RCC 7860 (cell line): ENCODE measurements at regions not wholly inside any gene's neighbourhood (a gene's known extent, or its start where the extent isn't known, plus 50 kb on each side); places are given as distances from the start of the nearest gene placed in this dataset.

Experiments used
- DNase-seq: peaks from one replicate; pipeline ENCODE4 v3.0.0-alpha.2; 2015; ENCODE audit warnings: low spot score
- FAIRE-seq: peaks from 2 replicates; lab custom pipeline; 2012; peaks lifted over from hg19 to GRCh38; lab: Jason Lieb, UNC

GRCh38 chr18:72692086-72692485, 147.9 kb upstream of the CBLN2 start:
- FAIRE-seq (no peak), DNase-seq (no peak)

DNA sequence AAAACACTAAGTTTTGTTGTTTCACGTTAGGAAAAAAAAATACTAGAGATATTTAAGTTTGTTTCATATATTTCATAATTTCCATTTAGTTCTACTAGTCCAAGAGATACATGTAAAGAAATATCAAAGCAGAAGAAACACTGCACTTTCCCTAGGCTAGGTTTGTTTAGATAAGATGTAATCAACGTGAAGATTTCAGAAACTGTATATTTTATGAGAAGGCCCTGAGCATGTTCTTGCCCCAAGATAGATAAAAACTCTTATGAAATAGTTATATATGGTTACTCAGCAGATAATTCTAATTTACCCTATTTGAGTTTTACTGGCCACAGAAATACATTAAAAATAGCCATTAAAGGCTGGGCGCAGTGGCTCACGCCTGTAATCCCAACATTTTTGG, 143.6 kb upstream of the CBLN2 start:
- DNase-seq (no peak), FAIRE-seq (no peak)

DNA sequence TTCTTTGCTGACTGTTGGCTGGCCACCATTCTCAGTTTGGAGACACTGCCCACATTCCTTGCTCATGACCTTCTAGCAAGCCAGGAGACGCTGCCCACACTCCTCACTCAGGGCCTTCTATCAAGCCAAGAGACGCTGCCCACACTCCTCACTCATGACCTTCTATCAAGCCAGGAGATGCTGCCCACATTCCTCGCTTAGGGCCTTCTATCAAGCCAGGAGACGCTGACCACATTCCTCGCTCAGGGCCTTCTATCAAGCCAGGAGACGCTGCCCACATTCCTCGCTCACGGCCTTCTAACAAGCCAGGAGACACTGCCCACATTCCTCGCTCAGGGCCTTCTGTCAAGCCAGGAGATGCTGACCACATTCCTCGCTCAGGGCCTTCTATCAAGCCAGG, 131.3 kb upstream of the CBLN2 start:
- DNase-seq (peak; percentile 40), FAIRE-seq (no peak)

- FAIRE-seq (no peak), DNase-seq (no peak)
Measured at GRCh38 chr18:72674710-72675109, 130.6 kb upstream of the CBLN2 start.

- no peak for DNase-seq
- FAIRE-seq = no peak
Measured at GRCh38 chr18:72673242-72673641, 129.1 kb upstream of the CBLN2 start.

DNA sequence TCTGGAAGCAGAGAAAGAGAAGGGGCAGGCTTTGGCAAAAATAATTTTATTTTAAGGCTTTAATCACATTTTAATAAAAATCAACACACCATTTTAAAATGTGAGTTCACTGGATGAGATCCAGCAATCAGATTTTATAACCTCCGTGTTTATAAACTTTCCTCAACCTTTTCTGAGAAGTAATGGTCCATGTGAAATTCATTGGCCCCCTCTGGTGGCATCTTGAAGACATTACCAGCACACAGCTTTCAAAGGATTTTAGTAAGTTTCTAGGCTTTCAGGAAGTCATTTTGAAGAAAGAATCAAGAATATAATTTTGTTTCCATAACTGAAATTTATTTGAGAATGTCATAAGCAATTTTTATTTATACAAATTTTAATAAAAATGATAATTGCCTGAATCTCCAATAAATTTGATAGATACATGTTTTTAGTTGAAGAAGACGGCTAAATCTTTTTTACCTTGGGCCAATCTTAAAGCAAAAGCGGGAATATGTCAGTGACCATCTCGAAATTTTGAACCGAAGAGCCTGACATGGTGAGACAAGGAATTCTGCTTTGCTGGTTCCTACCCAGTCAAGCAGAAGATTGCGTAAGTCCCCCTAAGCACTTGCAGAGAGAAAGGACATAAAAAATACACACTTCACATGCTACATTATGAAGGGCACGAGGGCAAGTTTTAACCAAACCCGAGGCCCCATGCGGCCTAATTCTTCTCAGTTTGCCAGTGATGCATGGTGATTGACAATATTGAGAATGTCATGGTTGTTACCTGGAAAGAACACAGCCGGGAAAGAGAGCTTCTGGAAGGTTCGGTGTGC, 128.4 kb upstream of the CBLN2 start:
- peak; percentile 65 for FAIRE-seq
- peak; percentile 33 for DNase-seq

DNA sequence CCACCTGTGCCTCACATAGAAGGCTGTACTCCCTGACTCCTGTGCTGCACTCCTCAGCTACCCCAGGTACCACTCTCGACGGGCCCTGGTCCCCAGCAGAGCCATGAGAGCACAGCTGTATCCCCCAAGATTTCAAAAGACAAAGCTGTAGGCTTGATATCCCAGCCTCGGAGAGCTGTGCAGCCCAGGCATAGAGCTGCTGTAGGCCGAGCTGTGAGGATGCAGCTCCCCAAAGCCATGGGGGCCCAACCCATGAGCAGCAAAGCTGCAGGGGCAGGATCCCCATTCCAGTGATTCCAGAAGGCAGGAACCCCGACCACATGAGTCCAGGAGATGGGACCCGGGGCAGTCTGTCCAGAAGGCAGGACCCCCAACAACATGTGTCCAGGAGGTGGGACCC, 123.8 kb upstream of the CBLN2 start:
- no peak for FAIRE-seq

DNA sequence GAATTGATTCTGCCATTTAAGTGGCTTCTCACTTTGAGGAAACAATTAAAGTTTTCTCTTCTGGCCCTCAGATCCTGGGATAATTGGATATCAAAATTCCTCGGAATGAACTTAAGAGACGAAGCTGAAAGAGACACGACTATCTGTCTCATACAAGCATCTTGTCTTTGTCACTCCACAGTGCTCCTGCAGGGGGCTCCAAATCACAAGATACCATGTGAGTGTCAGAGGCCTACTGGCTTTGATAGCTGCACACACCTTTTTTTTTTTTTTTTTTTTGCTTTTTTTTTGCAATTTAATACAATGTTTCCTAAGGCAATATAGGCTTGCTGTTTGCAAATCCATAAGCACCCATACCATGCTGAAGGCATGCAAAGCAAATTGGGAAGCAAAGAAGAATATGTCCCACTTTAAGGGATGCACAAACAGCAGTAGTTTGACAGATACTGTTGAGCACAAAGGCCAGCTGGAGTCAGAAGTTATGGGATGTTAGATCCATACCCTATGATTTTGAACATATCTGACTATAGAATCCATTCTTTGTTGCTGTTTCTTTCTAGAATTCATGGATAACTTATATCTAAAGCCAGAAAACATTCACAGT, 109.0 kb upstream of the CBLN2 start:
- peak; percentile 14 for DNase-seq

More for the DNA sequence above, 123.8 kb upstream of the CBLN2 start:
- DNase-seq = no peak

DNA sequence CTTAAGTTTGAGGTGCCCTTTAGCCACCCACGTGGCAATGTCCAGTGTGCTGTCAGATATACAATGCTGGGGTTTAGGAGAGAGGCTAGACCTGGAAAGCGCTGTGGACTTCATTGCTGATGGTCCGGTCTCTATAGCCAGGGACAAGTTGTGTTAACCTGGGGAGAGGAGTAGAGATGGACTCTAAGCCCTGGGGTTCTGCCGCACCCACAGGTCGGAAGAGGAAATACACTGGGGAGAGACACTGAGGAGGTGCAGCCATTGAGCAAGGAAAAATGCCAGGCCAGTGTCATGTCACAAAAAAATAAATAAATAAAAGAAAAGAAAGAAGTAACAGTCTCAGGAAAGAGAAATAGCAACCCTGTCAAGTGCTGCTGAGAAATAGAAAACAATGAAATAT, 106.9 kb upstream of the CBLN2 start:
- DNase-seq (no peak), FAIRE-seq (no peak)

More for the DNA sequence above, 109.0 kb upstream of the CBLN2 start:
- FAIRE-seq = no peak

DNA sequence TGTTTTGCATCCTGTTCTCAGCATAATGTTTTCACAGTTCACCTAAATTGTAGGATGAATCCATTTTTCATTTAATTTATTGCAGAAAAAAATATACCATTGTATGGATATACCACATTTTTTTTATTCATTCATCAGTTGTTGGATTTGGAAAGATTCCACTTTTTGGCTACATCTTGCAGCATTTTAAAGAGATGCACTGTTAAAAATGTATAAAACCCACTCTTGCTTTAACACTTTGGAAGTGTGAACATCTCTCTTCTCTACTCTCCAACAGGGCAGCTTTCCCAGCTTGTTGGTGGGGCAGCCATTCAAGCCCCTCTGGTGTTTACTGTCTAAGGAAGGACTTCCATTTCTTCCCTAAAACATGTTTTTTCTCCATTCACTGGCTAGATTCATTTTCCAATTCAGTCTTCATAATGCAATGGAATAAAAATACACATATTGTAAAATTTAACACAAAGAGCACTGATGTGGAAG, 104.4 kb upstream of the CBLN2 start:
- no peak for FAIRE-seq
- no peak for DNase-seq

DNA sequence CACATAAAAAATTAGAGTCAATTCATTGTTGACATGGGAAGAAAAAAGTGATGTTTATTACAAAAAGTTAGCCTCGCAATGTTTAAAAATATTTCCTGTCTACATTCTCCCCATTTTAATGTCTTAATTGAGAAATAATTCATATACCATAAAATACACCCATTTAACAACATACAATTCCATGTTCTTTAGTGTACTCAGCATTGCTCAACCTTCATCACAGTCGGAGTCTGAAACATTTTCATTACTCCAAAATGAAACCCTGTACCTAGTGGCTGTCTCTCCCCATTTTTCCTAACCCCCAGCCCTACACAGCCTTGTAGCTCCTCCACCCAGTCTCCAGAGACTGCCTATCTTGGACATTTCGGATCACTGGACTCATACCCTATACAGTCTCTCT, 103.9 kb upstream of the CBLN2 start:
- no peak for DNase-seq
- FAIRE-seq = no peak

DNA sequence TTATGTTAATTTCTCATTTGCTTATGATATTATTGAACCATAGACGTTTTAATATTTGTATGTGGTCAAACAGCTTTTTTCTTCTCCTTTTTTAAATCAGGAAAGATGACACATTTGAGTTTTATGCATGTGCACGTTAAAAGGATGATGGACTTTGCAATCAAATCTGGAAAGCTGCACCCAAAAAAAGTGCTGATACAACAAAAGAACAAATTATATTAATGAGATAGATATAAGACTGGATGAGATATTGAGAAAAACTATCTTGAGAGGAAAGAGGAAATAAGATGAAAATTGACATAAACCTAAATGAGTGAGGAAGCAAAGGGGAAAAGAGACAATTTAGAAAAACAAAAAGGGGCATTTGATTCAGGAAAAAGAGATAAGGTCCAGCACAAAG, 96.4 kb upstream of the CBLN2 start:
- DNase-seq = no peak

GRCh38 chr18:72638376-72638775, 94.2 kb upstream of the CBLN2 start:
- DNase-seq (no peak), FAIRE-seq (no peak)

More for the DNA sequence above, 96.4 kb upstream of the CBLN2 start:
- no peak for FAIRE-seq

DNA sequence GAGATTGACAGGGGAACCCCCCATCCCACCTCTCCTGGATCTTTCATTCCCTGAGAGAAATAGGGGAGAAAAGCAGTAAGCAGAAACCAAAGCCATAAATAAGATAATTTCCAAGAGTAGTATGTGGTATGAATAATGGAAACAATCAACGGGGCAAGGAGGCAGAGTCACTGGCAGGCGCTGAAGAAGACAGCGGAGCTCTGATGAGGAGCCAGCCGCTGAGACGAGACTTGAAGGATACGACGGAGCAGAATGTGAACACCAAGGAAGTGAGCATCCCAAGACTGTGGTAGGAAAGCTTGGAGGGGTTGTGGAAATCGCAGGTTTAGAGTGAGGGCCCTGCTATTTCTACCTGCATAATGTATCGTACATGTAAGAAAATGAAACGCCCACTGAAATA, 93.6 kb upstream of the CBLN2 start:
- FAIRE-seq = no peak
- no peak for DNase-seq

DNA sequence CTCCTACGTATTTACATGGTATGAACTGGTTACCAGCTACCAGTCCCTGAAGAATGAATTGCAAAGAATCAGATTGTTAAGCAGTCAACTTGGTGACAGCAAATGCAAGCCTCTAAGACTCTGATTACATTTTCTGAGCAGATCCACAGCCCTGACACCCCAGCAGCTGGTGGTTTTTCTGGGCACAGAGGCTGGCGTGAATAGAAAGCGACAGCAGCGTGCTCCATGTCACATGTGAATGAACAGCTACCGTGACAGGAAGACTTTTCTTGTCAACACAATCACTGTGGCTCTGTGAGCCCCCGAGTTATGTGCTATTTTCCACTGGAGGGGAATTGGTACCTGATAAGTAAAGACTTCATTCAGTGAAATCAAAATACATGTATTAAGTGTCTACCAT, 93.2 kb upstream of the CBLN2 start:
- FAIRE-seq (no peak), DNase-seq (no peak)

DNA sequence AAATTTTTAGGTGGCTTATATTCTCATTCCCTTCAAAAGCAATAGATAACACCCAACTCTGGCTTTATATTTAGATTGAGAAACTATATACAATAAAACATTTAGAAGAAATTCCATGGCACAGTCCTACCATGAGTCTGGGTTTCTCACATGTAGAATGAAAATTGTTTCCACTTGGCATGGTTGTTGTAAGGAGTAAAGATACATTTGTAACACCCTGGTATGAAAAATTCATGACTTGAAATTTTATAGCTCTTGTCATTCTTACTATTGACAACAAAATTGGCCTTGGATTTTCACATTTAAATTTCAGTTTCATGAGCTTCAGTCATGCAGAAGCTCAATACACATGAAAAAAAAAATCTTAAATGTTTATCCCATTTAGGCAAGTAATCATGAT, 92.5 kb upstream of the CBLN2 start:
- FAIRE-seq = no peak
- DNase-seq = no peak

DNA sequence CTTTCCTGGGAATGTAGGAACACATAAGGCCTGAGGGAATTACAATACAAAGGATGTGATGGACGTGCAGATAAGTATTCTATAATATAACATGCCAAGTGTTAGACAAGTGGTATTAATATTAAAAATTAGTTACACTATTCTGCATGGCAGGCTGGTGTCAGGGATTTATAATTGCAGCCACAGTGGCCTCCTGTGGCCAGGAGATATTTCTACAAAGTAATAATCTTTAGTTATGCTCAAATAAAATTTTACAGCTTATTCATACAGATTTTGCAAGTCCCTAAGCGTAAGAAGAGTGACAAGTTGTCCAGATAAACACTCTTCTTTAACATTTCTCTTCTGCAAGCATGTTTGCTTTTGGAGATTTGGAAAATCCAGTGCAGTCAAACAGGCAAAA, 90.4 kb upstream of the CBLN2 start:
- no peak for DNase-seq

DNA sequence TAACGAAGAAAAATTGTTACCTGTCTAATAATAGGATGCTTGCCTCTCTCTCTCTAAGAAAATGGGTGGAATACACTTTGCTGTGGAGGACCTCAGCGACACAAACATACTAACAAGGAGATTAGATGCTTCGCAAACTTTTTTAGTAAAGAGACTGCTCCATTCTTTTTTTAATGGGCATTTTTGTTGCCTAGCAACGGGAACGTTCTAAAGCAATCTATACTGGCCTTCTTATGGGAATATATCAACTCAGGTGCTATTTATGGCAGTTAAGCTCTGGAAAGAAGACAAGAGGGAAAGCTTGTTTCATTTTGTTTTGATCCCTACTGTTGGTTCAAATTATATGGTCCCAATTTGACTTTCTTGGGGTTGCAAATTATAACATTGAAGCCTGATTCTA, 86.8 kb upstream of the CBLN2 start:
- no peak for DNase-seq
- FAIRE-seq = no peak

More for the DNA sequence above, 90.4 kb upstream of the CBLN2 start:
- FAIRE-seq = no peak

GRCh38 chr18:72623444-72623843, 79.3 kb upstream of the CBLN2 start:
- DNase-seq (no peak), FAIRE-seq (no peak)

DNA sequence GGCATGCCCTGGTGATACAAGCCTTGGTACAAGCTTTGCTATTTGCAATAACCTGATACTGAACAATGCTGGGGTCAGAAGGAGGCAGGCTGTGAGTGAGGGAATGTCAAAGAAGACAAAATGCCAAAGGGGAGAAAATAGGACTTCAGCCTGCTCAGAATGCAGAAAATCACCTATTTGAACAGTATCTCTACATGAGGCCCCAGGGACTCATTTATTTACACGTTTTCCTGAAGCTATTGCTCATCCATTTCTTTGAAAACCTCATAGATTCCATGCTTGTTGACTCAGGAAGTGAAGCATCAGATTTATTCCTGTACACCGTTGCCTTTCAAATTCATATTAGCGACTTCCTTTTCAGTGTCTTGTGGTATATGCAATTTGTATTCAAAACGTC, 69.4 kb upstream of the CBLN2 start:
- FAIRE-seq (no peak), DNase-seq (no peak)

DNA sequence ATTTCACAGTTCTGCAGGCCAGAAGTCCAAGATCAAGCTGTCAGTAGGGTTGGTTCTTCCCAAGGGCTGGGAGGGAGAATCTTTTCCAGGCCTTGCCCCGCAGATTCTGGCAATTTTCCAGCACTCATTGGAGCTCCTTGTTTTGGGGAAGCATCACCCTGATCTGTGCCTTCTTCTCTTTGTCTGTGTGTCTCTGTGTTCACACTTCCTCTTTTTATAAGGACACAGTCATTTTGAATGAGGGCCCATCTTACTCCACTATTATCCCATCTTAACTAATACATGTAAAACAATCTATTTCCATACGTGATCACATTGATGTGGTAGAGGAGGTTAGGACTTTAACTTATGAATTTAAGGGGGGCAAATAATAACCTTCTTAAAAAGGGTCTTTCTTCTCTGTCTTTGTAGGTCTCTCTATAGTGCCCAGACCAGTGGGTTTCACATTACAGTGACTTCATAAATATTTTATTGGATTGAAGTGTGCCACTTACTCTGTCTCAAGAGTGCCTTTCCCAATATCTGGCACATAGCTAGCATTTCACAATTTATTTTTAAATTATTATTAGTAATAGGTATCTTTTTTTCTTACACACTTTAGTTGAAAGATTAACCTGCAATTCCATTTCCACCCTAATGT, 68.9 kb upstream of the CBLN2 start:
- no peak for FAIRE-seq
- no peak for DNase-seq

DNA sequence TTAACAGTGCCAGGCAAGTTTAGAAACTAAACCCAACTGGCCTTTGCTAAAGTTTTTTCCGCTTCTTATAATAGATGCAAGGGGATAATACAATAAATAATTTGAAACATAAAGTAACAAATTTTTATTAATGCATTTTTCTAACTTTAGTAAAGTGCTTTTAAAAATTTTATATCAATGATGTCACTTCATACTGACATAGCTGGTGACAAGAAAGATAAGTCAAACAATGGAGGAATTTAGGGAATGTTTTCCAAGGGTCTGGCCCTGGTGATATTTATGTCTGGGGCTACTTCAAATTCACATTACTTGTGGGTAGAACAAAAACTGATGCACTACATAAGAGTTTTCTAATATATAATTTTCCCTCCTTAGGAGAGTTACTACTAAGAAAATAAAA, 61.2 kb upstream of the CBLN2 start:
- FAIRE-seq = no peak
- DNase-seq = no peak
